UCSD-AML1 (cell line): ENCODE measurements at regions not wholly inside any gene's neighbourhood (a gene's known extent, or its start where the extent isn't known, plus 50 kb on each side); places are given as distances from the start of the nearest gene placed in this dataset.

ENCODE experiments used
- DNase-seq: peaks from one replicate; lab custom pipeline; 2025; ENCODE audit not compliant: unreplicated experiment; lab: John Stamatoyannopoulos, UW

DNA sequence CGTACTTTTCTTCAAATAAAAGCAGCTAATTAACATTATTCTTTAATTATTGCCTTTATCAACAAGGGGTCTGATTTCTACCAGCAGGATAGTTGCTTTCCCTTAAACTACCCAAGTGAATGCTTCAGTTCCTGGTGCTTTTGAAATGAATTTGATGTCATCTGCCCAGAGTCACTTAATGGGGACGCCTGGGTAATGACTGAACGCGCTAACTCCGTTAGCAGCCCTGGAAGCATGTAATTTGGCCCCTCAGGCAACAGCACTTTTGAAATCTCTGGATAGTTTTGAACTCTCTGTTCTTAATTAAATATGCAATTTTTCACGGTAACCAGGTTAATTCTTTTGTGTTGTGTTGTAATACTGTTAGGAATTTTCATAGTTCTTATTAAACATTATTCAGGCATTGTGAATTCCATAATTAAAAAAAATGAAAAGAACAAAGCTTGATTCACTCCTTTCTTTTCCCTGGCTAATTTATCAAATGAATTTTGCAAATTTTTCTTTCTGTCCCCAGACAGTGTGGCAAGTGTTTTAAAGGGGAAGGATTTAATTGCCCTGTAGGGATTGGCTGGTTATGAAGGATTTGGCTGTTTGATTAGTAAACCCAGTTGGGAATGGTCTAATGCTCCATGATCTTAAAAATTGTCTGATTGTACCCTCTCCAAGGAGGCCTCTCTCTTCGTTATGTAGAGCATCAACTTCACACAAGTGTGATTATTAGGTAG lies 137.5 kb upstream of the MYL2 start:
- DNase-seq, result no peak

DNA sequence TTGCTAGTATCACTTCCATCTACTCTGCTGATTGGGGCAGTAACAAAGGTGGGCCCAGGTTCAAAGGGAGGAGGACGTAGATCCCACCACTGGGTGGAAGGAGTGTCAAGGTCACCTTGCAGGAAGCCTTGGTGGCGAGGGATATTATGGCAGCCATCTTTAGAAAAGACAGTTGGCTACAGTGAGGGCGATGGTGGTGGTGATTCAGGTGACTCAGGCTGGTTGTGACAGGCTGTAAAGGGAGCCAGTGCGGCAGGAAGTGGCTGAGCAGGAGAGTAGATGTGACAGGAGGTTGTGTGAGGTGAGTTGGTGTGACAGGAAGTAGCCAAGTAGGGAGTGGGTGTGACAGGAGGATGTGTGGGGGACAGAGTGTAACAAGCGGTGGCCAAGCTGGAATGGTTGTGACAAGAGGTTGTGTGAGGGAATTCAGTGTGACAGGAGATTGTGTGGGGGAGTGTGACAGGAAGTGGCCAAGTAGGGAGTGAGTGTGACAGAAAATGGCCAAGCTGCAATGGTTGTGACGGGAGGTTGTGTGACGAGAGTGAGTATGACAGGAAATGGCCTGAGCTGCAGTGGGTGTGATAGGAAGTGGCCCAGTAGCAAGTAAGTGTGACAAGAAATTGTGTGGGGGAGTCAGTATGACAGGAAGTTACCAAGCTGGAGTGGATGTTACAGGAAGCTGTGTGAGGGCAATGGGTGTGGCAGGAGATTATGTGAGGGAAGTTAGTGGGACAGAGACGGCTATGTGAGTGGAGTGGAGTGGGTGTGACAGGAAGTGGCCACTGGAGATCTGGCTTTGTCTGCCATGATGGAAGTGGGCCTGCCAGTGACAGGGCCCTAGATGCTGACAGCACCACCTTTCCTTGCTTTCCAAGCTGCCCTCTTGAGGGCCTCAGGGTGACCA lies 136.5 kb upstream of the MYL2 start:
- DNase-seq, result peak; percentile 77

DNA sequence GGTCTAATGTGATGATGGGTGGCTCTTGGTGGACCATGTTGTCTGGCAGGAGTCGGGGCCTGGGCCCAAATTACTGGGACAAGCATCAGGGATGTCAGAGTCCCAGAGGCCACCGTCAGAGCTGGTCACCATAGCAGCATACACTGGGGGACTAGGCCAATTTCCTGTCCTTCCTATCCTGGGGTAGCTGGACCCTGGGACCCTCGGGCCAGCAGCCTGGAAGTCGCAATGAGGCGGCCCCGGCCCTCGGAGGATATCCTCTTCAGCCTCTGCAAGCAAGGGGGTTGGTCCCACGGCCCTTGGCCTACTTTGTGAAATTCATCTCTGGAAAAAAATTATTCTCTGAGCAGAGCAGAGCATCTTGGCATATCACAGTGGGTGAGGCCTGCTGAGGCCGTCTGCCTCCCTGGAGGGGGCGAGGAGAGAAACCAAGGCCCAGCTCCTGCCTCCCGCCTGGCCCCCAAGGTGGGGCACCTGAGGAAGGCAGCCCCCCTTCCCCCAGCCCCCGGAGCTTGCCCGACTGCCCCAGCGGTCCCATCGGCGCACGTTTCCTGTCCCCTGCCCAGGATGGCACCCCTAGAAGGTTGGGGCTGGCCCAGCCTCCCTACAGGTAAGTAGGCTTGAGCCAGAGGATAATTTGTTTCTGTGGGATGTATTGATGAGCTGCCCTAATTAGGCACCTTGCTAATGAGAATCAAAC lies 135.0 kb upstream of the MYL2 start:
- no peak for DNase-seq

DNA sequence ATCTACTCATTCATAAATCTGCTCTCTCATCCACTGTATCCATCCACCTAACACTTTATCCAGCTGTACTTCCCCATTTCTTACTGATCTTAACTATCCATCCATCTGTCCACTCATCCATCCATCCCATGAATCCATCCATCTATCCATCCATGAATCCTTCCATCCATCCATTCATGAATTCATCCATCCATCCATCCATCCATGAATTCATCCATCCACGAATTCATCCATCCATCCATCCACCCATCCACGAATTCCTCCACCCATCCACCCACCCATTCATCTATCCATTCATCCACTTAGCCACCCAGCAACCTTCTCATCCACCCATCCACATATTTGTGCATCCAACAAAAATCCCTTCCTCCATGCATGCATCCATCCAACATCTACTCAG lies 128.6 kb upstream of the MYL2 start:
- no peak for DNase-seq

DNA sequence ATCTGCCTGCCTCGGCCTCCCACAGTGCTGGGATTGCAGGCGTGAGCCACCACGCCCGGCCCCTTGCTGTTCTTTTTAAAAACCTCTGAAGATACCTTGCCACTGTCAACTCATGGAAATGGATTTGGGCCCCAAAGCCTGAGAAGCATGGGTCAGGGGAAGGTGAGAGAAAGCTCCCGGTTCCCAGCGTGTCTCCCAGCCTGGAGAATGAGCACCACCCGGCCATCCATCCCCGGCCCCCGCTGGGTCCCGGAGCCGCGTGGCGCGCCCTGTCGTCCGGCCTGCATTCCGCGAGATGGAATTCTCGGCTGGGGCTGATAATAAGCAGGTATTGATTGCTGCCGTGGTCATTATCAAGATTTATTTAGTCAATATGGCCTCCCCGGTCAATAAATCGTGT lies 126.5 kb upstream of the MYL2 start:
- DNase-seq, result no peak

DNA sequence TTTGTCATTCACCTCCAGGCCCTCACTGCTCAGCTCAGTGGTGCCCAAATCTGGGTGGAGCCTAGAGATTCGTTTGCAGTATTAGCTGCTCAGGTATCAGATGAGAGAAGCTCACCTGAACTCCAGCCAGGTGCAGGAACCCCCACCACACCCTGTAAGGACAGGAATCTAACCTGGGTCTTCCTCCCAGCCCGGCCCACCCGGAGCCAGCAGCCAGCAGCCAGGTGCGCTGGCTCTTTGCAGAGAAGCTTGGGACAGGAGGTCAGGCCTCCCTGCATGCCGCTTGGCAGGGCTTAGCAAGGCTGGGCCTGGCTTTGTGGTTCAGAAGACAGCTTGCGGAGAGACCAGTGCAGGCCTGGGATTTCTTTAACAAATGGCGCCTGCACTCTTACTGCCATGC lies 125.6 kb upstream of the MYL2 start:
- no peak for DNase-seq

DNA sequence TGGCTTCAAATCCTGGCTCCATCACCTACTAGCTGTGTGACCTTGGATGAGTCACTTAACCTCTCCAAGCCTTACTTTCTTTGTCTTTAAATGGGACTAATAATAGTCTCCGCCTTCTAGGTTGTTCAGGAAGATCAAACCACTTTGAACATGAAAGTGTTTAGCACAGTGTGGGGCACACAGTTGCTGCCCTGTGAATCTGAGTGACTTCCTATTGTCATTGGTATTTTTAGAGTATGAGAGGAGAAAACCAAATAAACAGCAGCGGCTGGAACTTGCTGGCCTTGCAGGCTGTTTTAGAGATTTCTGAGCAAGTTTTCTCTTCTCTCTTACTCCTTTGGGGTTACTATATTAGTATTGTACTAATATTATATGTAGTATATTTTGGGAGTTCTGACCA lies 120.7 kb upstream of the MYL2 start:
- DNase-seq, result no peak

DNA sequence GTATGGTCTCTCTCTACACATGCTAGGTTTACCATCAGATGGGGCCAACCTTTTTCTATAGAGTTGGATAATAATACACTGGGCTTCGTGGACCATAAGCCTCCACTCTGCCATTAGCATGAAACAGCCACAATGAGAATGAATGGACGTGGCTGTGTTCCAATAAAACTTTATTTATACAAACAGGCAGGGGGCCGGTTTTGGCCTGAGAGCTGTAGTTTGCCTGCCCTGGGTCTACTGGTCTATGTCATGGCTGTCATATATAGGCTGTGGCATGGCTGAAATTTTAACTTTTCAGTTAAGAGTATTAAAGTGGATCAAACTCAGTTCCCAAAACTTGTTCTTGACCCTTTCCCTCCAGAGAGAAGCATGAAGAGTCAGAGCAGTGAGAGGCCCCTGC lies 120.3 kb upstream of the MYL2 start:
- no peak for DNase-seq

DNA sequence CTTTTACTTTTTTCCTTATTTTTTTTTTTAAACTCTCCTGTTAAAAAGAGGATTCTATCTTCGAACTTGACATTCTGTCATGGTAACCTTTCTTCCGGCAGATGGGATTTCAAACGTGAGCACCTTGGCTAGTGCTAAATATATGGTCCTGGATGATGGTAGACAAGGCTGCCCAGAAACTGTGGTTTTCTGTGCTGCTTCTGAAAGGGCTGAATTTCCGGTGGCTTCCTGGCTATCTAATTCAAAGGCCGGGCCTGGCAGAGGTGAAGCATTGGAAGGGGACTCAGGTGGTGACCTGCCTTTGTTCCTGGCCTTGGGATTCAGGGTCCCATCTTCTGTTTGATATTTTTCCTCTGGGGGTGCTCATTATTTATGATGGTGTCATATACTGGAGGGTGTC lies 118.6 kb upstream of the MYL2 start:
- no peak for DNase-seq

DNA sequence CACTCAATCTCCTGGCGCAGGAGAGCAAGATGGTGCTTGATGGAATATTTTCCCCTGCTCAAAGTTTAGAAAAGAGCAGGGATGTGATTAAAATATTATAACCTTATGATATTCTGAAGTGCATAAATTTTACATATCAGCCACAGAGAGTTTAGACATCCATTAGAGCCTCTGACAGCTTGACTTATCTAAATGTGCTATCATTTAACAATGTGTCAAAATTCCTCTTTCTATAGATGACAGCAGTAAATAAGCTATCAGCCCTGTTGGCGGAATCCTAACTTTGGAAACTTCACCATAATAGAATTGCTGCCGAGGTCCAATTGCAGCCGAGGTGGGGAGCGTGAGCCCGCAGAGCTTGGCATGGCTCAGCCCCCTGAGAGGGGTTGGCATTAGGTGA lies 117.7 kb upstream of the MYL2 start:
- DNase-seq, result no peak

DNA sequence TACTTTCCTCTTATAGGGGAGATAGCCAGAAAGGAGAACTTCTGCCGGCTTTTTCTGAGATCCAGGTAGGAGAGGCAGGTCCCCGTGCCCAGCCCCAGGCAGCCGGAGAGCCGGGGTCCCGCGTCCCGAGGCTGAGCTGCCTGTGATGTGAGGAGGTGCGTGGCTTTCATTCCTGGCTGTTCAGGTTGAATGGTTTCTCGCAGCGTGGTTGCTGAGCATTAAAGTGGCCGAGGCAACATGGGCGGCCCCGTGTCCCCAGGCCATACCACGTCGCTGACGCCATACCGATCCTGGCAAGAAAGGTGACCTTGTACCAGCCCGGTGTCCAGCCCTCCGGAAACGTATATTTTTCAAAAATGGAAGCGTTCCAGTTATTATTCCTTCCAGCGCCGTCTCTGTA lies 116.7 kb upstream of the MYL2 start:
- no peak for DNase-seq

DNA sequence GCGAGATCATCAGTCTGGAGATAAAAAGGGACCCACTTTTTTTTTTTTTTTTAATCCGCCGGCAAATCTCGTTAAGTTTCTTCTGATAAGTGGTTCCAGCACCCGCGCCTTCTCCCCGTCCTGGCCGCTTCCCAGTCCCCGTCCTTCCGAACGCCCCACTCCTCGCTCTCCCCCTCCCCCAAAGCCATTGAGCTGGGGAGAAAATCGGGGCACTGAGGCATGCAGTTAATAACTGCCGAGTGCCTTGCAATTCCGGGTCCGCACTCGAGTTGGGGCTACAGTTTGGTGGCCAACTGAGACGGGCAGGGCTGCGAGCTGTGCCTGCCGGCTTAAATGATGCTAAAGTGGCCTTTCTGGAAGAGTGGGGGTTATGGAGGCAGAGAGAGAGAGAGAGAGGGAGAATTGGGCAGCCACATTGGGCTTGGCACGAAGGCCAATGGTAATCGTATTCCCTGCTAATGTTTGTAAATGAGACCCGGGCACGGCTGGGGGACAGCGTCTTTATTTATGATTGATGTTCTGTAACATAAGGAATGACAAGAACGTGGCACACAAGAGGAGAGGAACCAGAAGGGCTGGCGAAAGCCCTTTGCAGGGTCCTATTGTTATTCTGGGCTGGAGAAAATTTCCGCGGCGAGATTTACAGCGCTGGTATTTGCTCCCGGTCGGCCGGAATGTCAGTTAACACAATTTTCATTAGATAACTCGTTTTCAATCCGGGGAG lies 115.4 kb upstream of the MYL2 start:
- DNase-seq, result no peak

DNA sequence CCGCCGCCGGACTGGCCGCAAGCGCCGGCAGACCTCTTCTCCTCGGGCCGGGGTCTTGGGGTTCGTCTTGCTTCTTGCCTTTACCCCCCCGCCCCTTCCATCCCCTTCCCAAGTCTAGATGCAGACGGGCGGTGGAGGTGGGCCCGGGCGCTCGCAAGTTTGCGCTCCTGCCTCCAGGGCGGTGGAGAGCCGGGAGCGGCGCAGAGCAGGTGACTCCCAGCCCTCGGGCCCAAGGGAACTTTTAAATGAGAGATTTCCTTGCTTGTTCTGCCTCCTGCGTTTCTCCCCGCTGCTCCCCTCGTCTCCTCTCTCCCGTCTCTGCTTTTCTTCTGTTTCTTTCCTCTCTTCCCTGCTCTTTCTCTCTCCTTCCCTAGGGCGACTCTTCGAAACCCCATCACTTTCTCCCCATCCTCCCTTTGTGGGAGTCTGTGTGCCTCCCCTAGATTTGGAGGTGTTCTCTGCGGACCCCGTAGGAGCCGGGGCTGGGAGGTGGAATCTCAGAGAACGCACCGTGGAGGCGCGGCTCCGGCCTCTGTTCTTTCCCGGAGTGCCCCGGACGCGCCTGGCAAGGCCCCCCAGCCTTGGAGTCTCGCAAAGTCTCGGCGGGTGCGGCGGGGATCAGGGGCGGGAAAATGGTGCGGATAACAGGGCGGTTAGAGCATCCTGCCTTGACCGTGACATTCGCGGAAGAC lies 114.7 kb upstream of the MYL2 start:
- no peak for DNase-seq

DNA sequence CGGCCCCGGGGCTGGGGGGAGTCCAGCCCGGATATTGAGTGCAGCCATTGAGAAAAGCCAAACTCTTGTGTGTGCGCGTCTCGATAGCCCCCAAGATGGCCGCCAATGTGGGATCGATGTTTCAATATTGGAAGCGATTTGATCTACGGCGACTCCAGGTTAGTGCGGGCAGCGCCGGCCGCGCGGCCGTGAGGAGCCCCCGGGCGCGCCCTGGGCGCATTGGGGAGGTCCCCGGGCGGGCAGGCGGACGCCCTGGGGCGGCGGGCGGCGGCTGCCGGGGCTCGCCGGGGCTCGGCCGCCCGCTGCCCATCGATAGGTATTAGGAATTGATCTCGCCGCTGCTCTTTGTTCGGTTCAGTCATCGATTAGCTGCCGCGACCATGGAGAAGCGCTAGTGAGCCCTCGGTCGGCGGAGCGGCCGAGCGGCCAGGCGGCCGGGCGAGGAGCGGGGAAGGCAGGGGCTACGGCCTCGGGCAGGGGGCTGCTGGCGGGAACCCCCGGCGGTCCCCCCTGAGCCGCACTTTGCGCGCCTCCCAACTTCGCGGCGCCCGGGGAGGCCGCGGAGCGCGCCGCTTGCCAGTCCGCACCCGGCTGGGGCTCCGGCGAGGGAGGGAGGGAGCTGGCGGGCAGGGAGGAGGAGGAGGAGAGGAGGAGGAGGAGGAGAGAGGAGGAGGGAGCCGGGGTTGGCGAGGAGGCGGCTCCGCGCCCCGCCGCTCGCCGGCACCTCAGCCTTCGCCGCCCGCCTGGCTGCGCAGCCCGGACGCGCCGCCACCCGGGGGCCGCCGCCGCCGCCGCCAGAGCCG lies 113.9 kb upstream of the MYL2 start, which contains the start of gene CUX2:
CUX2 (plus strand) TSS at position 83 of the 803 bp plus-strand sequence.
- DNase-seq, result no peak

DNA sequence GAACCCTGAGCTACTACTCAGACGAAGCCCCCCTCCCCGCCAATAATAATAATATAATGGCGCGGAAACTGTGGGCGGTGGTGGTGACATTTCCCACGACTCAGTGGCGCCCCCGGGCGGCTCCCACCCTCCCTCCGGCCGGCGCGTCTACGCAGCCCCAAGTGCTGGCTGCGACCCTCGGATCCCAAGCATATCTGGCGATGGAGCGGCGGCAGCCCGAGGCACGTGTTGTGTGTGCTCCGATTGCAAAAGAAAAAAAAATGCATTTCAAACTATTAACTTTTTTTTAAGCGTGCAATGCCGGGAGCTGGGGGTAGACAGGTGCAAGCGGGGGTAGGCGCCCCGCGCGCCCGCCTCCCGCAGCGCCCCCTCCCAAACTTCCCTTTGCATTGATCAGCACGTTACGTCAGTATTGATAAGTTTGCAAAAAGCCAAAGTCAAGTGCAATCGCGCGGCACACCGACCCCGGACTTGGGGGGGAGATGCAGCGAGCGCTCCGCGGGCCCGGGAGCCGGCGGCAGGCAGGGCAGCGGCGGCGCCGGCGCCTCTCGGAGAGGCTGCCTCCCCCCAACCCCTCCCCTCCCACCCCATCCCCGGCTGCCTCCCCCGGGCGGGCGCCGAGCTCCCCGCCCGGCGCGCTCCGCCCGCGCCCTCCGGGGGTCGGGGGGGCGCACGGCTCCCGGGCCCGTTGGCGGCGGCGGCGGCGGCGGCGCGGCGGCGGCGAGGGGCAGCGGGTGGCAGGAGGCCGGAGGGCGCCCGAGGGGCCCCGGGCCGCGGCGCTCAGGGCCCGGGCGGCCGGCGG lies 113.1 kb upstream of the MYL2 start:
- peak; percentile 18 for DNase-seq

DNA sequence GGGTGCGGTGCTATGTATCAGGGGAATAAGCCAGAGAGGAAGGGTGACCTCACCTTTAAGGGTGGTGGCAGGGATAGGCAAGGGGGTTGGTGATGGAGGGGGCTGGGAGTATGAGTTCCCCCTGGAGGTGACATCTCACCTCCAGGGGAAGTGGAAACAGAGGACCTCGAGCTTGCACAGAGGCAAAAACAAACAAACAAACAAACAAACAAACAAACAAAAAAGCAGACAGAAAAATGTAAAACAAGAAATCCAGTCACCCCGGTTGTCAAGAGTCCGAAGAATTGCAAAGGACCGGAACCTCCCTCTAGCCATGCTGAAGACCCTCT lies 112.2 kb upstream of the MYL2 start:
- DNase-seq, result no peak

DNA sequence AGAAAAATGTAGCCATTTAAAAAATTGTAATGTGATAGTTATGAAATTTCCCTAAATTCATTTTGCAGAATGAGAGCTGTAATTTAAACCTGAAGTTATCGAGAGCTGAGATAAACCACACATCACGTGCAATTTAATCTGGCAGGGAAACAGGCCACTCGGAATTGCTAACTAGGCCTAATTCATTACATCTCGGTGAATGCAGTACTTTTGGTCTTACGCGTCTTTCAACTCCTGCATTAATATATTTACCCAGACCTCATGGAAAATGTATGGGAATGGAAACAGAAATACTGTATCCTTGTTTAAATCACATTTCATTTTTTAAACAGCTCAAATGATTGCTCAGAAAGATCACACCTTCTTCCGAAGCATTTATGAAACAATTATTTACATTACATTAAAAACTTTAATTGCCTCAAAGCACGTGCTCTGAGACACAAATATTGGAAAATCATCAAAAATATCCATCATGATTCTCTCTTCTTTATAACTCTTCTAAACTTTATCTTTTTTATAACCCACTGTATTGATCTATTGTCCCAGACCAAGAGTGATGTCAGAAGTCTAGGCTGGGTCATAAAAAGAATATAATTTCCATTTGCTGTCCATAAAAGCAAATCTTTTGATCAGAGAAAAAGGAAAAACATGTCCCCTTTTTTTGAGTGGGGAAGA lies 111.7 kb upstream of the MYL2 start:
- DNase-seq, result no peak

DNA sequence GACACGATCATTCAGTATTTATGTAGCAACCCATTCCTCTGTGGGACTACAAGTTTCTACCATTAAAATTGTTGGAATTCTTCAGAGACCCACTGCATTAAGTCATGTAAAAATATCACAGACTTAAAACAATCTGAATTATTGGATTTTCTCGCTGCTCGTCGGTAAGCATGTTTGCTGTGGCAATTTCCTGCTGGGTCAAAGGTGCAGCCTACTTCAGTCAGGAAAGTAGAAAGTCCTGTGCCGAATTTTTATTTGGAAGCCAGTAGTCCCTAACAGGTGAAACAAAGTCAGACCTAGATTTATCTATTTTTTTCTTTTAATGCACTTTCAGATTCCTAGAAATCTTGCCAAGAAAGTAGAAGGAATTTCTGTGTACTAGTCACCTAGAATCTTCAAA lies 110.4 kb upstream of the MYL2 start:
- DNase-seq, result no peak

DNA sequence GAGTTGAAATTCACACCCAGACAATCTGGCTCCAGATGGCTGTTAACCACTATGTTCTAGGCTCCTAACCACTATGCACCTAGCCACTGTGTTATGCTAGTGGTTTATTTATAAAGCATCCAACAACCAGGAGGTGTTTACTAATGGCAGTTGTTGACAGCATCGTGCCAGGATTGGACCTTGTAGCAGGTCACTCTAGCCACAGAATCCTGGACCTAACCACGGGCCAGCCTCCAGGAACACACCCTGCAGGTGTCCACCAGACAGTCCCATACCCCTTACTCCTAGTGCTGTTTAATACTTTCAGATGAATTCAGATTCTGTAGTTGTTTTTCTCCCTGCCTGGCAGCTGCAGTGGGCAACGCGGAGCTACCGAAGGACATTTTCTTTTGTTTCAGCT lies 109.4 kb upstream of the MYL2 start:
- no peak for DNase-seq
